Activated naive CD4-positive, alpha-beta T cell (primary cell): ENCODE measurements at regions not wholly inside any gene's neighbourhood (a gene's known extent, or its start where the extent isn't known, plus 50 kb on each side); places are given as distances from the start of the nearest gene placed in this dataset.
"Not testable (repeated sequence)": the region's sequence is repeated elsewhere in the genome, so short reads cannot be mapped to it uniquely, and the experiment has no call there.

Source experiments
- DNase-seq, 4 experiments: peaks; one replicate each; lab custom pipeline; 2025; lab: John Stamatoyannopoulos, UW

DNA sequence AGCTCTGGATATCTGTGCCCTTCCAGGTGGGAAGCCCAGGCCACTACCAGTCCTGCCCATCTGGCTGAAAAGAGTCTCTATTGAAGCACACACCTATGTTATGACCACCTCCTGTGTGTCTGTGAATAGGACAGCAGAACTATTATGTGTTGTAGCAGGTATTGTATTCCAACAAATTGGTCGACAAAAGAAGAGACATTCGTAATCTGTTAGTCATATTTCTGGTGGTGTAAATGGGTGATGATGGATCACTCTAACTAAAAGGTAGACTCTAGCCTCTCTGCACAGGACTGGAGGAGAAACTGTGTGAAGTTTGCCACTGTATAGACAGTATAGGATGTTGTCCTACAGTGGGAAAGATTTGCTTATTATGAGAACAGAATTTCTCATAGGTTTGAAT lies 416.1 kb downstream of the TMEM38B start:
- DNase-seq: no peak

DNA sequence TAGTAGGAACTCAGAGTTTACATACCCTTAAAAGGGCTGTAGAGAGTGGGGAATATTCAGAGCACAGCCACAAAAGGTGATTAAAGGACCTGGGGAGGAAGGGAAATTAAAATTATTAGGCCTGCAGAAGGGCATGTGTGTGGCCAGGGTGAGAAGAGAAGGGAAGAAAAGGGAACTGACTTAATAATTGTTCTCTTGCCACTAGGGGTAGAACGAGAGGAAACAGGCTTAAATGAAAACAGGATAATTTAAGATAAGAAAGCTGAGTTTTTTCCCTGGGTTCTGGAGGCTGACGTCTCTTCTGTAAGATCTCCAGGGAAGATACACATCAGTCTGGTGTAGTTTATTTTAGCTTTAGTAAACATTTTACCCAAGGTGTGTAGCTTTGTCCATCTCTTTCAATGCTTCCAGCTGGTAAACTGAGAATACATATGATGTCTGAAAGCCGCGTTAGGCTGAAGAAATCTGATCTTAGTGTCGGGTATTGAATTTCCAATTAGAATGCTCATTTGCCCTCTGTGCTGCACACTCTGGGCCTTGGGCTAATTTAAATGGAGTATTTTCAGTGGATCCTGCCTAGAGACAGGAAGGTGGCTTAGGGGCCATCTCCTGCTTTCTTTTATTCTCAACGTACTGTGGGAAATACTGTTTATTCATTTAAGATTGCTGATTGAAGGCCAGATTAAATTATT lies 416.8 kb downstream of the TMEM38B start:
- DNase-seq: no peak

DNA sequence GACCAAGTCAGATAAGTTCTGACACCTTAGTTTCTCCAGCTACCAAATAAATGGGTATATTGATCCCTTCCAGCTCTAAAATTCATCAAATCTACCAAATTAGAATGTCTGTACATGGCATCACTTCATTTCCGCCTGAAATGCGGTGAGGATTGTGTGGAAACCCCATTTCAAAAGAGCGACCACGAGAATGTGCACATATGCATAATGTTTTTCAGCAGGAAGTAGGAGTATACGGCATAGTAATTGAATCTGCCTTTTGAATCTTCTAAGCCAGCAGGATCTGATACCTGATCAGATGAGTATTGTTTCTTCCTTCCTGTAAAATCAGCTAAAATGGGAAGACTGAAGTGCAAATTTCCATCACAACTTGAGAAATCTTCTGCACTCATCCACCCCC lies 418.6 kb downstream of the TMEM38B start:
- no peak for DNase-seq

DNA sequence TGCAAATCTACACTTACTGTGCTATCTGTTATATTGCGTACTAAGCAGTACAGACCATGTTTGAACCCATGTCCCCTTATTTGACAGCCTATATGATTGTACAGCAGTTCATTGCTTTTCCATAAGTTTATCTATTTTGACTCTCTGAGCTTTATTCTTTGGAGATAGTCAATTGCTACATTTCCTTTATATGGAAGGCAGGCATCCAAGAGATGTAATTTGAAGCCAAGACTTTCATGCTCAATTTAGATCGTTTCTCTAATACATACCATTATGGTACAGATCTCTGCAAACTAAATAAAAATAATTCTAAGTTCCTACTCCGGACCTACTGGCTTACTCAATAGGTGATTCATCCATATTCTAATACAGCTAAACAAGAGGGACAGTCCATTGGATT lies 424.8 kb downstream of the TMEM38B start:
- DNase-seq: no peak

DNA sequence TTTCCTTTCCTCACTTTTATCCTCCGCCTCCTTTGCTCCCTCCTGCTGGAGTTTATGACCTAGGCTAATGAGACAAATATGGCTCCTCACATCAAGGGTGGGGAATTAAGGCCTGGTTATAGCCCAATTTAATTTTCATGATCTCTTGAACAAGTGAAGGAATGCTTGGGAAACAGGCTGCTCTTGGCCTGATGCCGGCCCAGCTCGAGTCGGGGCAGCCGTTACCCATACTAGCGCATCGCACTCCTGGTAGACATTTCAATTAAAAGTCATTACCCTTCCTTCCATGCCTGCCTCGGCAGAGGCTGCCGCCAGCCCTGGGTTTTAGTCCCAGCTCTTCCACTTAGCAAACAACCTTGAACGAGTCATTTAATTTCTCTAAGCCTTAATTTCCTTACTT lies 425.7 kb downstream of the TMEM38B start:
- DNase-seq: no peak

DNA sequence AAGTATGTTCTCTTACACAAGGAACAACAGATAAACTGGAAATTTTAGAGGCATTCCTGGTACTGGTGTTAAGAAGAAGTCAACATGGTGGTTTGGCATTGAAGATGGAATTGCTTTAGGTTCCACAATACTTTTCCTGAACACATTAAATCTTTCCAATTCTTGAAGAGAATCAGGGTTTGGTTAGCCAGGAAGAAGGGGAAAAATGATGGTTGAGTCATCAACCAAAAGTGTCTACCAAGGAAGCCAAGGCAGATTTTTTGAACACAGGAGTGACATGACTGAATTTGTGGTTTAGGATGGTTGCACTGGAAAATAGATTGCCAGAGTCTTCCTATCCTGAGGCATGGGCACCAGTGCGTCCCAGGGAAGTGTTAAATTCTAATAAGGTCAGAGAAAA lies 433.4 kb downstream of the TMEM38B start:
- no peak for DNase-seq

DNA sequence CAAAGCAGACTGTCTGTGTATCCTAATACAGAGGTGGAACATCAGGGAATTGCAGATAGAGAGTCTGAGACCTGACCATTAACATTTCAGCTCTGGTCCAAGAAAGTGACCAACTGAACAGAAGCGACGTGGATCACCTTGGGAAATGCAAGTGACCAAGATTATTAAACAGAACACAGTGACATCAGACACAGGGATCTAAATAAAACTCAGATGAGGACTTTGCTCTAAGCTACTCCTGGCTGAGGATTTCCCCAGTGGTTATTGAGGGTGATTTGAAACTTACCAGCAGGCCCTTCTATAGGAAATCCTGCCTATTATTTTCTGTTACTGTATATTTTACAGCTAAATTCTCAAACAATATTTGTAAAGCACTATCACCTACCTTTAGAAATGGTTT lies 436.0 kb downstream of the TMEM38B start:
- no peak for DNase-seq

DNA sequence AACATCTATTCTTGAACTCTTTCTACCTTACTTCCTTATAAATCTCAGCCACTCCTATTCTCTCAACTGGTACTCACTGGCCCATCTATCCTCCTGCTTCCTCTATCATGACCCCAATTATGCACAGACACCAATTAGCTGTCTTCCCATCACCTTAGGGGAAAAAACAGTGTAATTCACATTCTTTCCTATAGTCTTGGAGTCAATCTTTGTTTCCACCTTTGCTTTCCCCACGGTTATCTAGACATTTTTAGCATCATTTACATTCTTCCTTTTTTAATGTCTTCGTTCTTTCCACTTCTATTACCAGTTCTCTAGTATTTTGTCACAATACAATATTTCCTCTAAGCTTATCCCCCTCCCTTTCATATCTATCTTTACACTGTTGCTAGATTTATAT lies 449.4 kb downstream of the TMEM38B start:
- DNase-seq: no peak

DNA sequence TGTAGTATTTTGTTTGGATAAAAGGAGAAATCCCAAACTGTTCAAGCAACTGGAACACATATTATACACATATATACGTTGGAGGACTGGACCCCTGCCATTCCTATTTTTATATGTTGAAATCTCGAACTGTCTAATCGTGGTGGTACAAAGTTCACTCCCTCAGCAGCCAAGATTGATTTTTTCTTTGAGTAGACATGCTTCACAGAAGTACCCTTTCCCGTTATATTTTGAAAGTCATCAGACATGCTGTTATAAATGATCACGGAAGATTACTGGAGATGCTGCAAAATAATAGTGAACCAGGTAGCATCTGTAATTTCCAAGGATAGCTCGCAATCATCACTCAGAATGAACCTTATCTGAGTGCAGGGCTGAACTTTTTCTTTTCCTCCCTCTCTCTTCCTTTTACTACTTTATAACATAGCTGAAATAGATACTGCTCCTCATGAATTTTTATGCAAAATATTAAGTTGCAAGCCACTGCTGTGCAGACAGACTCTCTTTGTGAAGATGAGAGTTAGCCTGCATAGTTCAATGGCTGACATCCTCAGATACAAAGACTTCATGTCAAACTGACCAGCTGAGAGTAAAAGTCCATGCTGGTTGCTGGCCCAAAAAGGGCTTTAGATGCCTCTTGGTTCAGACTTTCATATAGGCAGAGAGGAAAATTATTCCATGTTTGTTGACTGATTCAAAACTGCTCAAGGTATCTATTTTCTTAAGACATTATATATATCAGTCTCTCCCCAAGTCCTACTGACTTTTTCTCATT lies 451.9 kb downstream of the TMEM38B start:
- no peak for DNase-seq

DNA sequence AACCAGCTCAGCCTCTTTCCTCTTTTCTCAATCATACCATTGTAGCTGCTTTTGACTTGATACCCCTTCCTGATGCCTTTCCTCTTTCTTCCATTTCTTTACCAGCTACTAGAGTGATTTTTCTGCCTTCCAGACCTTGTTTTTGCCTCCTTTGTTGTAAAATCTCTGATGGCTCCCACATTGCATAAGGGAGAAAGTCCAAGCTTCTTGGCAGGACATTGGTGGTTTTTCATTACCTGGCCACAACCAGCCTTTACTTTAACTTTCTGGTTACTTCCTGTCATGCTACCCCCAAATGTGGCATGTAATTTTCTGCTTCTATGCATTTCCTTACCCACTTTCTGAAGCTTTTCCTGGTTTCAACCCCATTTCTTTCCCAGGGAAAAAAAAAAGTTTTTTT lies 452.5 kb downstream of the TMEM38B start:
- DNase-seq: no peak

DNA sequence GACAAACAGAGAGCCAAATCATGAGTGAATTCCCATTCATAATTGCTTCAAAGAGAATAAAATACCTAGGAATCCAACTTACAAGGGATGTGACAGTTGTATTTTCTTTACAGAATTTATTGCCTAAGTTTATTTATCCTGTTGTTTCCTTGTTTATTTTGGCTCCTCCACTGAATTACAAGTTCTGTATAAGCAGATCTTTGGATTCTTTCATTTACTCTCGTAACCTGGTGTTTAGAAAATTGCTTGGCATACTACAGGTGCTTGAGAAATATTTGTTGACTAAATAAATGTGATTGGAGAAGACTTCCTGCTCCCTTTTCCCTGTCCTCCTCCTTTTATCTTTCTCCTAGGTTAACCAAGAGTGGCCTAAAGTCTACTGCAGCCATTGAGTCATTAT lies 455.6 kb downstream of the TMEM38B start:
- DNase-seq: no peak

DNA sequence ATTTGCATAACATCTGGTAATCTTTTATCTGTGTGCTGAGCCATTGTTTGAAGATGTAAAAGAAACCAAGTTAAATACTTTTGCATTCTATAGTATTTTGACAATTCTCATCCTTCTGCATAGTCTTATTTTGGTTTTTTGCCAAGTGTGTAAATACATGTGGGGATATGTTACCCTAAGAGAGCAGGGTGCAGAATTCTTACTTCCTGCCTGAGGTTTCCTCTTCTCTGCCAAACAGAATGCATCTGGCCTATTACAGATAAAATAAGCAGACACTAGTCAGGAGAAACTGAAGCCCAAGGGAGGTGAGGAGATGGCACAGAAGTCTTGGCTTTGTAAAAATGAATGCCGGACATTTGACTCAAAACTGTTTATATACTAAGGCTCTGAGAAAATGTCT lies 462.1 kb downstream of the TMEM38B start:
- no peak for DNase-seq

DNA sequence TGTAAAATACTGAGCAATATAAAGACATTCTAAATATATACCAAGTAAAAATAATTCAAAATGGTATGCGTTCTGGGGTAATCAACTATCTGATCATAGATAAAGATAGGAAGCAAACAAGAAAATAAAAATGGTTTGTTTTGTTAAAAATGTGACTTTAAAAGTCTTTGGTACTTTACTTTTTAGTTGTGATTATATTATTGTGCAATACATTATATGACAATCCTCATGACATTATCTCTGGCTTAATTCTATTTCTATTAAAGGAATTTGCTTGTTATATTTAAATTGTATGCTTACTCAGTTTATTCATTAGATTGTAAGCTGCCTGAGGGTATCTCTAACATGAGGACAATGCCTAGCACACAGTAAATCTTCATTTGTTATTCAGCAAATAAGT lies 477.9 kb downstream of the TMEM38B start:
- DNase-seq: no peak

DNA sequence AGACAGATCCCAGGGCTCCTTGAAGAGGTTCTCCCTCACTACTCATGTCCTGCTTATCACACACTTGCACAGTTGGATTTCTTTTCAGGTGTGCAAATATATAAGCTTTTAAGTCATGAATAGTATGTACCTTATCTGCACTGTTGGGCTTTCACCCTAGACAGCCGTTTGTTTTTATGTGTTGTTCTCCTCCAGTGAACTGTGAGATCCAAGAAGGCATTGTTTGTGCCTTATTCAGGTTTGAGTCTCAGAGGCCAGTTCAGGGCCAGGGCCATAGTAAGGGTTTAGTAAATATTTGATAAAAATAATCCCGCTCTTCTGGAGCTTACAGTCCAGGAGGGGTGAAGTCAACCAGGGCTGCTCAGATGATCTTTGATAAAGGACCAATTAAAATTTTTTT lies 480.0 kb downstream of the TMEM38B start:
- no peak for DNase-seq

DNA sequence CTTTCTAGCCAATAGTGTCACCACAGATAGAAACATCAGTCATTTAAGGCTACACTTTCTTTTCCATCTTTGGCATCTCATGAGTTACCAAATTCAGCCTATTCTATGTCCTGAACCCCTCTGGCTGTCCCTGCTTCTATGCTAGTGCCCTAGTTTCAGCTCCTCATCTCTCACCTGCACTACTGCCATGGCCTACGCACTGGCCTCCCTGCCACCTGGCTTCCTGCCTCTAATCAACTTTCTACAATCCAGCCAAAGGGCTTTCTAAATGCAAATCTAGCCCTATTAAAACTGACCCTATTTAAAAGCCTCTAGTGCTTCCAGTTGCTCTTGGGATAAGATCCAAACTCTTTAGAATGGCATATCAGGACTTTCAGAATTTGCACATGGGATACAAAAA lies 482.9 kb downstream of the TMEM38B start:
- no peak for DNase-seq

DNA sequence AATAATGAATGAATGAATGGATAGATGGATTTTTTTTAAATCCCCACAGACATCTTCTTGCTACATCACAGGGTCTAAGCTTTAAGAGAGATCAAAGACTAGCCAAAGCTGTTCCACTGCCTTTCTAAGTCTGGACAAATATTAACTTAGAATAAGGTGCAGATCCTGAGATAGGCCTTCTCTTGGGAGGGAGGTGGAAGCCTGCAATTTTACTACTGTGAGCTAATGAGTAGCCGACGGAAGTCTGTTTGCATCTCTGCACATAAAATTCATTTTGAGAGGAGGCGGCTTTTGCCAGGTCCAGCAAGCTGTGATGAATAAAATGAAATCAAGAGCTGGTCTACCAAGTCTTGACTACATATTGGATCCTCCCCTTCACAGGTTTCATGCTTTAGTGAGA lies 484.9 kb downstream of the TMEM38B start:
- no peak for DNase-seq

DNA sequence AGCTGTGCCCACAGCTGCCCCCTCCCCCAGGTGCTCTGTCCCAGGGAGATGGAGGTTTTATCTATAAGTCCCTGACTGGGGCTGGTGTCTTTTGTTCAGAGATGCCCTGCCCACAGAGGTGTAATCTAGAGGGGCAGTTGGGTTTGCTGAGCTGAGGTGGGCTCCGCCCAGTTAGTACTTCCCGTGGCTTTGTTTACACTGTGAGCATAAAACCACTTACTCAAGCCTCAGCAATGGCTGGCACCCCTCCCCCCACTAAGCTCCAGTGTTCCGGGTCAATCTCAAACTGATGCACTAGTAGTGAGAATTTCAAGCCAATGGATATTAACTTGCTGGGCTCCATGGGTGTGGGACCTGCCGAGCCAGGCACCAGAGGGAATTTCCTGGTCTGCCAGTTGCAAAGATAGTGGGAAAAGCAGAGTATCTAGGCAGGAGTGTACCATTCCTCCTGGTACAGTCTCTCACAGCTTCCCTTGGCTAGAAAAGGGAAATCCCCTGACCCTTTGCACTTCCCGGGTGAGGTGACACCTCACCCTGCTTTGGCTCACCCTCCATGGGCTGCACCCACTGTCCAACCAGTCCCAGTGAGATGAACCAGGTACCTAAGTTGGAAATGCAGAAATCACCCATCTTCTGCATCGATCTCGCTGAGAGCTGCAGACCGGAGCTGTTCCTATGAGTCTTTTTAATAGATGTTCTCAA lies 509.6 kb downstream of the TMEM38B start:
- not testable (repeated sequence) for DNase-seq

DNA sequence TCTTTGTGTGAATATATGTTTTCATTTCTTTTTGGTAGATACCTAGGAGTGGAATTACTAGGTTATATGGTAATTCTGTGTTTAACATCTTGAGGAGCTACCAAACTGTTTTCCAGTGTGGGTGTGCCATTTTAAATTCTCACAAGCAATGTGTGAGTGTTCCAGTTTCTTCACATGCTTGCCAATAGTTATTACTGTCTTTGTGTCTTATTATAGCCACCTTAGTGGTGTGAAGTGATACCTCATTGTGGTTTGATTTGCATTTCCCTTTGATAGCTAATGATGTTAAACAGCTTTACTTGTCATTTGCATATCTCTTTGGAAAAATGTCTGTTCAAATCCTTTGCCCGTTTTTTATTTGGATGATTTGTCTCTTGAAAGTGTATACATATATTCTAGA lies 513.0 kb downstream of the TMEM38B start:
- no peak for DNase-seq

DNA sequence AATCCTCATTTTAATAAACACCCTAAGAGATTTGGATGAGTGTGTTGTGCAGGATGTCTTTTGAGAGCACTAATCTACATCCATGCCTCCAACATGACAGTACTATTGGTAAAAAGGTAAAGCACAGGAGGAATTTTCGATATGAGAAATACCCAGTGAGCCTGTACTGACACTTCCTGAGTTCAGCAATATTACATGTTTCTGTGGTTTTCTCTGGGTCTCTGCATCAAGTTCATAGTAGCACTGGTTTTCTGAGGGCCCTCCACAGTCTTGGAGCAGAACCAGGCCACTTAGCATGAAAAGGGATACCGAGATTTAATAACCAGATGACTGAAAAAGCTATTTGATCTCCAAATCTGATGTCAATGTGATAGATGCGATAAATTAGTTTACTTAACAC lies 524.1 kb downstream of the TMEM38B start:
- DNase-seq: no peak

DNA sequence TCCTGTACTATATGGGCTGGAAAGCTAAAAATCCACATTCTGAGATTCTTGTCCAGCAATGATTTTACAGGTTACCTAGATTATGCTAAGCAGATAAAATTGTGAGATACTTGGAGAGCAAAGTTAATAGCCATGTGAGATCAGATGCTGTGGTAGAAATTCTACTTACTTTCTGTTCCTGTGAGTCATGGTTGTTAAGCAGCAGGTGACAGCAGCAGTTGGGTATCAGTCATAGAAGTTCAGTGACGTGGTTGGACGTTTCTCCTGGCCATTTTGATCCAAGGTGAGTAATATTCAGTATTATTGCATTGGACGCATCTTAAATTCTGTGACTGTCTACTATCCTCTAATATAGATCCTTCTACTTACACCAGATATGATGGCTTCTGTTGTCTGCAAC lies 524.5 kb downstream of the TMEM38B start:
- no peak for DNase-seq

DNA sequence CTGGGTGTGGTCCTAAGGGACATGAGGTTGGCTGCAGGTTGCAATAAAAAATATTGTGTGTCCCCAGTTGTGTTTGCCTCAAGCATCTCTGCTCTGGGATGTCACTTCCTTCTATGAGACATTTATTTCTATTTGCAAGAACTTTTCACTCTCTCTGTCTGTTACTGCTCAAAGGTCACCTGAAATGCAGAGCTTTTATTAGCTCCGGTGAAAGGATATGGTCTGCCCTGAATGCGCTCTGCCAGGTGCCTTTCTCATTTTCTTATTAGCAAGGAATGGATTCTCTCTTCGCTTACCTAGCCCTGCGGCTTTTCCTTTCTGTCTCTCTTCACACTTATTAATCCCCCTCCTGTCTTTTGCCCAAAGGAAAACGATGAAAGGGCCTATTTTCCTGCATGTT lies 526.1 kb downstream of the TMEM38B start:
- no peak for DNase-seq

DNA sequence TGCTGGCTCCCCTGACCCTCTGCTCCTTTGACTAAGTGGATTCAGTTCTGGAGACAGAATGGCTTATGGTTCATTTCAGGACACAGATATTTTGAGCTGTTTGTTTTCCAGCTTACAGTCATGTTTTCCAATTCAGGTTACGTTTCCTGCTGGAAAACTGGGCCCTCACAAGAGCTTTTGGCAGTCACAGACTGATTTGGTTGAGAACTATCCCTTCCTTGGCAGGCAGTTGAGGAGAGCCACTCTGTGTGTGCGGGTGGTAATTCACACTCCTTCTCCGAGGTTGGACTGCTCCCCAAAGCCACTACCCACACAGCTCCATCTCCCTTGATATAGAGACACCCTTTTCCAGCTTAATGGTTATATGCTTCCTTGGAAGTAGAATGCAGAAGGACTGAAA lies 534.5 kb downstream of the TMEM38B start:
- DNase-seq: no peak

DNA sequence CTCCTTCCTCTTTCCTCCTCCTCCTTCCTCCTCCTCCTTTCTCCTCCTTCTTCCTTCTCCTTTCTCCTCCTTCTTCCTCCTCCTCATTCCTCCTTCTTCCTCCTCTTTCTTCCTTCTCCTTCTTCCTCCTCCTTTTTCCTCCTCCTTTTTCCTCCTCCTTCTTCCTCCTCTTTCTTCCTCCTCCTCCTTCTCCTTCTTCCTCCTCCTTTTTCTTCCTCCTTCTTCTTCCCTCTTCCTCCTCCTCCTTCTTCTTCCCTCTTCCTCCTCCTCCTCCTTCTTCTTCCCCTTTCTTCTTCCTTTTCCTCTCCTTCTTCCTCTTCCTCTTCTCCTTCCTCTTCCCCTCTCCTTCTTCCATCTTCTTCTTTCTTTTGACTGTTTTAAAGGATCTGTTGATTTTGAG lies 538.8 kb downstream of the TMEM38B start:
- DNase-seq: no peak
